ENCODE measurements at regions not wholly inside any gene's neighbourhood (a gene's known extent, or its start where the extent isn't known, plus 50 kb on each side); places are given as distances from the start of the nearest gene placed in this dataset.
"Not testable (repeated sequence)": the region's sequence is repeated elsewhere in the genome, so short reads cannot be mapped to it uniquely, and the experiment has no call there.

- Histone ChIP-seq H3K27ac (ENCODE audit: insufficient read depth, low read length) (no peak overlapping the region), H3K79me2 (ENCODE audit: control insufficient read depth, insufficient read depth, low read length) (no peaks in the 10 kb centered on the region), H3K4me2 (ENCODE audit: extremely low read depth, insufficient read depth, low read length) (no peak overlapping the region), H4K20me1 (ENCODE audit: control insufficient read depth, extremely low read depth, insufficient read depth, low read length) (no peaks in the 10 kb centered on the region), H3K4me3 (replicated peaks in 1 of 4; ENCODE audit: control extremely low read depth in 1 of 4, insufficient read depth in 1 of 4, low read depth in 3 of 4, low read length in 4 of 4) (no peak overlapping the region), H3K9me3 (ENCODE audit: control insufficient read depth, insufficient read depth, low read depth, low read length) (no peaks in the 10 kb centered on the region), H3K36me3 (ENCODE audit: control insufficient read depth, insufficient read depth, low read length) (no peaks in the 10 kb centered on the region), H2AFZ (ENCODE audit: low read length) (no peak overlapping the region), H3K4me1 (ENCODE audit: control insufficient read depth, extremely low read depth, insufficient read depth, low read length) (no peaks in the 10 kb centered on the region), H3K9ac (ENCODE audit: insufficient read depth, low read length) (no peak overlapping the region), H3K27me3 (ENCODE audit: control insufficient read depth, insufficient read depth, low read length) (no peaks in the 10 kb centered on the region)
- DNase-seq (ENCODE audit: low read depth in 2 of 2): no peak
- TF ChIP-seq CTCF (conservative IDR thresholded peaks at IDR 0.05 in 1 of 2, IDR thresholded peaks at IDR 0.05 in 1 of 2; ENCODE audit: low read depth in 1 of 2, low read length in 2 of 2) (no peak), EZH2 (IDR thresholded peaks at IDR 0.05; ENCODE audit: low read length, missing control alignments) (no peak)
Measured at GRCh38 chr7:69301253-69301652, 297.0 kb upstream of the AUTS2 start.

- no peak overlapping the region for H3K9ac ChIP-seq (ENCODE audit: insufficient read depth, low read length)
- H3K79me2 ChIP-seq (ENCODE audit: control insufficient read depth, insufficient read depth, low read length): no peaks in the 10 kb centered on the region
- no peak overlapping the region for H3K27ac ChIP-seq (ENCODE audit: insufficient read depth, low read length)
- no peaks in the 10 kb centered on the region for H4K20me1 ChIP-seq (ENCODE audit: control insufficient read depth, extremely low read depth, insufficient read depth, low read length)
- peak in 1 of 2 donors; percentile 5 for DNase-seq (ENCODE audit: low read depth in 2 of 2)
- no peaks in the 10 kb centered on the region for H3K27me3 ChIP-seq (ENCODE audit: control insufficient read depth, insufficient read depth, low read length)
- no peaks in the 10 kb centered on the region for H3K36me3 ChIP-seq (ENCODE audit: control insufficient read depth, insufficient read depth, low read length)
- H3K4me1 ChIP-seq (ENCODE audit: control insufficient read depth, extremely low read depth, insufficient read depth, low read length): no peaks in the 10 kb centered on the region
- no peak overlapping the region for H3K4me2 ChIP-seq (ENCODE audit: extremely low read depth, insufficient read depth, low read length)
- no peak overlapping the region for H3K4me3 ChIP-seq (replicated peaks in 1 of 4; ENCODE audit: control extremely low read depth in 1 of 4, insufficient read depth in 1 of 4, low read depth in 3 of 4, low read length in 4 of 4)
- TF ChIP-seq EZH2 (IDR thresholded peaks at IDR 0.05; ENCODE audit: low read length, missing control alignments): no peak
- TF ChIP-seq CTCF (conservative IDR thresholded peaks at IDR 0.05 in 1 of 2, IDR thresholded peaks at IDR 0.05 in 1 of 2; ENCODE audit: low read depth in 1 of 2, low read length in 2 of 2): no peak
- no peak overlapping the region for H2AFZ ChIP-seq (ENCODE audit: low read length)
- H3K9me3 ChIP-seq (ENCODE audit: control insufficient read depth, insufficient read depth, low read depth, low read length): no peaks in the 10 kb centered on the region
Measured at GRCh38 chr7:69309601-69310000, 288.7 kb upstream of the AUTS2 start.

GRCh38 chr7:69311489-69311888 is 286.8 kb upstream of the AUTS2 start:
- Histone ChIP-seq H3K36me3 (ENCODE audit: control insufficient read depth, insufficient read depth, low read length) (no peaks in the 10 kb centered on the region), H3K27me3 (ENCODE audit: control insufficient read depth, insufficient read depth, low read length) (no peaks in the 10 kb centered on the region)

GRCh38 chr7:69313852-69314251 is 284.4 kb upstream of the AUTS2 start:
- not testable (repeated sequence) for H2AFZ ChIP-seq (ENCODE audit: low read length); H3K4me2 ChIP-seq (ENCODE audit: extremely low read depth, insufficient read depth, low read length); H3K4me1 ChIP-seq (ENCODE audit: control insufficient read depth, extremely low read depth, insufficient read depth, low read length); H4K20me1 ChIP-seq (ENCODE audit: control insufficient read depth, extremely low read depth, insufficient read depth, low read length); H3K9me3 ChIP-seq (ENCODE audit: control insufficient read depth, insufficient read depth, low read depth, low read length); H3K27me3 ChIP-seq (ENCODE audit: control insufficient read depth, insufficient read depth, low read length); H3K4me3 ChIP-seq (replicated peaks in 1 of 4; ENCODE audit: control extremely low read depth in 1 of 4, insufficient read depth in 1 of 4, low read depth in 3 of 4, low read length in 4 of 4); H3K36me3 ChIP-seq (ENCODE audit: control insufficient read depth, insufficient read depth, low read length); H3K27ac ChIP-seq (ENCODE audit: insufficient read depth, low read length); H3K79me2 ChIP-seq (ENCODE audit: control insufficient read depth, insufficient read depth, low read length); DNase-seq (ENCODE audit: low read depth in 2 of 2); H3K9ac ChIP-seq (ENCODE audit: insufficient read depth, low read length)

More at GRCh38 chr7:69311489-69311888, 286.8 kb upstream of the AUTS2 start:
- TF ChIP-seq CTCF (conservative IDR thresholded peaks at IDR 0.05 in 1 of 2, IDR thresholded peaks at IDR 0.05 in 1 of 2; ENCODE audit: low read depth in 1 of 2, low read length in 2 of 2) (no peak), EZH2 (IDR thresholded peaks at IDR 0.05; ENCODE audit: low read length, missing control alignments) (no peak)
- no peak for DNase-seq (ENCODE audit: low read depth in 2 of 2)
- no peak overlapping the region for H2AFZ ChIP-seq (ENCODE audit: low read length)
- H3K9me3 ChIP-seq (ENCODE audit: control insufficient read depth, insufficient read depth, low read depth, low read length): no peaks in the 10 kb centered on the region
- no peak overlapping the region for H3K27ac ChIP-seq (ENCODE audit: insufficient read depth, low read length)
- no peaks in the 10 kb centered on the region for H4K20me1 ChIP-seq (ENCODE audit: control insufficient read depth, extremely low read depth, insufficient read depth, low read length)
- no peak overlapping the region for H3K4me3 ChIP-seq (replicated peaks in 1 of 4; ENCODE audit: control extremely low read depth in 1 of 4, insufficient read depth in 1 of 4, low read depth in 3 of 4, low read length in 4 of 4)
- no peaks in the 10 kb centered on the region for H3K4me1 ChIP-seq (ENCODE audit: control insufficient read depth, extremely low read depth, insufficient read depth, low read length)
- no peak overlapping the region for H3K9ac ChIP-seq (ENCODE audit: insufficient read depth, low read length)
- no peaks in the 10 kb centered on the region for H3K79me2 ChIP-seq (ENCODE audit: control insufficient read depth, insufficient read depth, low read length)
- H3K4me2 ChIP-seq (ENCODE audit: extremely low read depth, insufficient read depth, low read length): no peak overlapping the region

Measured in fibroblast of lung (primary cell).